H1 (cell line): ENCODE measurements at regions not wholly inside any gene's neighbourhood (a gene's known extent, or its start where the extent isn't known, plus 50 kb on each side); places are given as distances from the start of the nearest gene placed in this dataset.

Source experiments
- CTCF ChIA-PET: fragments of 300-600 bp; sonication (Branson Sonifier 250); formaldehyde crosslinking; loops from one replicate; lab custom pipeline; 2021; ENCODE audit not compliant: partially characterized antibody; lab: Charles Lee
- POLR2A ChIA-PET: fragments of 300-600 bp; sonication (Branson Sonifier 250); formaldehyde crosslinking; loops from one replicate; lab custom pipeline; 2021; ENCODE audit warnings: inconsistent platforms; ENCODE audit not compliant: partially characterized antibody; lab: Charles Lee
- DNase-seq, 2 experiments: peaks; one replicate each; pipeline versions ENCODE4 v3.0.0 to v3.0.0-alpha.2; 2010 to 2022; ENCODE audit warnings: low spot score in 2 of 2, low read depth in 1 of 2, mixed read lengths in 1 of 2
- FAIRE-seq: peaks from 2 replicates; lab custom pipeline; 2011; peaks lifted over from hg19 to GRCh38; lab: Jason Lieb, UNC
- H2AFZ ChIP-seq: 2 replicates; pipeline ENCODE4 v1.8.1; 2012; ENCODE audit warnings: low read length, inconsistent platforms
- H2AK5ac ChIP-seq: 2 replicates; pipeline ENCODE4 v1.6.1; 2013; ENCODE audit warnings: low read depth, low read length
- H2BK120ac ChIP-seq: replicated peaks from 2 replicates; pipeline ENCODE3; 2013; ENCODE audit warnings: low read depth, low read length, inconsistent platforms
- H2BK12ac ChIP-seq: 2 replicates; pipeline ENCODE4 v1.6.1; 2013; ENCODE audit warnings: low read depth, low read length
- H2BK15ac ChIP-seq: 2 replicates; pipeline ENCODE4 v1.6.1; 2013; ENCODE audit warnings: low read length
- H2BK20ac ChIP-seq: 2 replicates; pipeline ENCODE4 v1.6.1; 2013; ENCODE audit warnings: low read length
- H2BK5ac ChIP-seq: 2 replicates; pipeline ENCODE4 v1.6.1; 2013; ENCODE audit warnings: low read depth, low read length
- H3K14ac ChIP-seq: 2 replicates; pipeline ENCODE4 v1.6.1; 2013; ENCODE audit warnings: inconsistent platforms; ENCODE audit not compliant: insufficient read length
- H3K18ac ChIP-seq: 2 replicates; pipeline ENCODE4 v1.6.1; 2013; ENCODE audit warnings: low read length; ENCODE audit errors: extremely low read depth
- H3K23ac ChIP-seq: 2 replicates; pipeline ENCODE4 v1.6.1; 2013; ENCODE audit warnings: inconsistent platforms; ENCODE audit not compliant: insufficient read length
- H3K23me2 ChIP-seq: 2 replicates; pipeline ENCODE4 v1.6.1; 2013; ENCODE audit warnings: low read depth, low read length
- H3K27ac ChIP-seq: 2 replicates; pipeline ENCODE4 v1.6.1; 2011; ENCODE audit warnings: low read depth, low read length, inconsistent platforms
- H3K27me3 ChIP-seq, 4 experiments: replicated peaks in 1 of 4; 1 replicate in 1 of 4; 2 replicates in 3 of 4; pipeline versions ENCODE4 v1.6.1 to v1.8.1; 2011 to 2013; ENCODE audit warnings: low read length in 3 of 4, mild to moderate bottlenecking in 3 of 4, inconsistent platforms in 2 of 4, mixed read lengths in 2 of 4, moderate library complexity in 1 of 4; ENCODE audit not compliant: control insufficient read depth in 3 of 4, insufficient read depth in 3 of 4; ENCODE audit errors: extremely low read depth in 1 of 4
- H3K36me3 ChIP-seq, 4 experiments: 2 replicates each; pipeline versions ENCODE4 v1.6.1 to v1.8.1; 2011 to 2013; ENCODE audit warnings: mild to moderate bottlenecking in 4 of 4, low read length in 3 of 4, moderate library complexity in 2 of 4, control low read depth in 1 of 4, inconsistent platforms in 1 of 4; ENCODE audit not compliant: insufficient read depth in 4 of 4, control insufficient read depth in 2 of 4
- H3K4ac ChIP-seq: replicated peaks from 2 replicates; pipeline ENCODE3; 2013; ENCODE audit warnings: low read length, low read depth, mixed read lengths, inconsistent platforms; ENCODE audit not compliant: insufficient read length
- H3K4me1 ChIP-seq, 4 experiments: replicated peaks in 1 of 4; 1 replicate in 1 of 4; 2 replicates in 3 of 4; pipeline versions ENCODE4 v1.6.1 to v1.8.1; 2011 to 2013; ENCODE audit warnings: low read length in 3 of 4, inconsistent platforms in 2 of 4, mixed read lengths in 1 of 4; ENCODE audit not compliant: insufficient read depth in 4 of 4, control insufficient read depth in 3 of 4
- H3K4me2 ChIP-seq, 2 experiments: 2 replicates each; pipeline versions ENCODE4 v1.6.1 to v1.8.1; 2011 to 2013; ENCODE audit warnings: low read depth in 2 of 2, low read length in 2 of 2, control low read depth in 1 of 2, inconsistent platforms in 1 of 2, mild to moderate bottlenecking in 1 of 2; ENCODE audit not compliant: insufficient read depth in 1 of 2
- H3K4me3 ChIP-seq, 4 experiments: fragments of 200-600, 300-600 bp in 1 of 4; sonication (generic), shearing (Covaris generic), sonication (Bioruptor Twin) in 1 of 4; 2 replicates each; pipeline versions ENCODE4 v1.5.1 to v1.8.1; 2011 to 2016; ENCODE audit warnings: low read length in 4 of 4, low read depth in 3 of 4, control low read depth in 2 of 4, inconsistent platforms in 2 of 4, mild to moderate bottlenecking in 2 of 4, mixed read lengths in 1 of 4, moderate library complexity in 1 of 4; ENCODE audit not compliant: insufficient read depth in 2 of 4; ENCODE audit errors: extremely low read depth in 1 of 4
- H3K56ac ChIP-seq: replicated peaks from 2 replicates; pipeline ENCODE3; 2013; ENCODE audit warnings: low read depth, mild to moderate bottlenecking, mixed read lengths, low read length, inconsistent platforms; ENCODE audit not compliant: insufficient read length
- H3K79me1 ChIP-seq: 2 replicates; pipeline ENCODE4 v1.6.1; 2013; ENCODE audit warnings: low read depth, low read length, control low read depth
- H3K79me2 ChIP-seq, 2 experiments: 2 replicates each; pipeline versions ENCODE4 v1.6.1 to v1.8.1; 2012 to 2013; ENCODE audit warnings: low read length in 2 of 2, mild to moderate bottlenecking in 2 of 2, inconsistent platforms in 1 of 2; ENCODE audit not compliant: insufficient read depth in 2 of 2, control insufficient read depth in 1 of 2
- H3K9ac ChIP-seq, 4 experiments: replicated peaks in 1 of 4; 1 replicate in 1 of 4; 2 replicates in 3 of 4; pipeline versions ENCODE4 v1.6.1 to v1.8.1; 2011 to 2013; ENCODE audit warnings: low read depth in 3 of 4, low read length in 3 of 4, control low read depth in 2 of 4, mild to moderate bottlenecking in 2 of 4, moderate library complexity in 2 of 4, inconsistent platforms in 1 of 4; ENCODE audit errors: extremely low read depth in 1 of 4
- H3K9me3 ChIP-seq, 2 experiments: 2 replicates each; pipeline versions ENCODE4 v1.6.1 to v1.8.1; 2012 to 2013; ENCODE audit warnings: mild to moderate bottlenecking in 2 of 2, moderate library complexity in 2 of 2, control low read depth in 1 of 2, inconsistent platforms in 1 of 2, low read depth in 1 of 2, low read length in 1 of 2, mixed read lengths in 1 of 2; ENCODE audit not compliant: insufficient read depth in 2 of 2
- H4K20me1 ChIP-seq, 2 experiments: replicated peaks in 1 of 2; 2 replicates each; pipeline versions ENCODE3 to v1.8.1; 2011 to 2013; ENCODE audit warnings: inconsistent platforms in 2 of 2, low read length in 2 of 2, mild to moderate bottlenecking in 1 of 2; ENCODE audit not compliant: insufficient read depth in 2 of 2, control insufficient read depth in 1 of 2
- H4K5ac ChIP-seq: 2 replicates; pipeline ENCODE4 v1.6.1; 2013; ENCODE audit warnings: low read length, low read depth, mixed read lengths, inconsistent platforms; ENCODE audit not compliant: insufficient read length
- H4K8ac ChIP-seq: 2 replicates; pipeline ENCODE4 v1.8.0; 2013; ENCODE audit warnings: mild to moderate bottlenecking, moderate library complexity, low read length, inconsistent platforms; ENCODE audit not compliant: insufficient read depth; ENCODE audit errors: extremely low read depth
- H4K91ac ChIP-seq: replicated peaks from 2 replicates; pipeline ENCODE3; 2013; ENCODE audit warnings: low read length, mixed read lengths, inconsistent platforms; ENCODE audit not compliant: insufficient read length
- CHD1 ChIP-seq: IDR thresholded peaks from 2 replicates; pipeline ENCODE4 v1.6.1; 2012; ENCODE audit warnings: low read depth, low read length, improper control_type of control experiment
- EP300 ChIP-seq, 2 experiments: IDR thresholded peaks; 1 replicate in 1 of 2; 2 replicates in 1 of 2; pipeline ENCODE4 v1.6.1; 2011 to 2012; ENCODE audit warnings: low read depth in 2 of 2, low read length in 2 of 2, mild to moderate bottlenecking in 2 of 2, borderline replicate concordance in 1 of 2, inconsistent platforms in 1 of 2, moderate library complexity in 1 of 2
- NANOG ChIP-seq: IDR thresholded peaks from 2 replicates; pipeline ENCODE4 v1.6.1; 2011; ENCODE audit warnings: low read length, low read depth, mild to moderate bottlenecking, inconsistent platforms; ENCODE audit not compliant: insufficient read depth, poor library complexity, severe bottlenecking
- NRF1 ChIP-seq: IDR thresholded peaks from 2 replicates; pipeline ENCODE4 v1.6.1; 2011; ENCODE audit warnings: mild to moderate bottlenecking, low read depth, low read length, improper control_type of control experiment
- WGBS, 2 experiments: shearing (Covaris generic) in 1 of 2; methylation state at CpG; one replicate each; pipeline versions ENCODE4 v1.1.6 to v1.1.7; 2013 to 2015; ENCODE audit warnings: low lambda C conversion rate in 2 of 2, mixed read lengths in 2 of 2, inconsistent platforms in 1 of 2, low coverage in 1 of 2, missing lambda C conversion rate in 1 of 2; ENCODE audit not compliant: insufficient replicate concordance in 2 of 2, insufficient coverage in 1 of 2, insufficient read length in 1 of 2; ENCODE audit errors: extremely low coverage in 1 of 2, missing lambda C conversion rate in 1 of 2; 5-methylcytosine and 5-hydroxymethylcytosine counted together

DNA sequence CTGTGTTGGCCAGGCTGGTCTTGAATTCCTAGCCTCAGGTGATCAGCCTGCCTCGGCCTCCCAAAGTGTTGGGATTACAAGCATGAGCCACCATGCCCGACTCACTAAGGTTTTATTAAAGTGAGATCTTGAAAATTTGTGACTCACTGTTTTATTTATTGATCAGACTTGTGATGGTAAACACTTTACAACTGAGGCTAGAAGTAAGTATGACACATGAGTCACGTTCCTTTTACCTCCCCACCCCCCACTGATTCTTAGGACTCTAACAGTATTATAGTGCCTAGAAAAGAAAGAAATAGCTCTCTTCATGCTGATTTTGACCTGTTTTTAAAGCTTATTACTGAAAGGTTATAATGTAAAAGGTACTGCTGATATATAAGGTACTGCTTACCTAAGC lies 160.6 kb downstream of the TANC2 start:
- CTCF ChIA-PET = interaction anchor here (1.2 to 1.5 kb wide), 3 partner anchors 12 to 280 kb away, joined by 3 to 4 read pairs (median 3); no protein-coding TSS in a partner anchor
- Histone ChIP-seq H3K4me2 (no peak overlapping the region), H4K91ac (no peak overlapping the region), H2BK5ac (no peak overlapping the region), H2AK5ac (no peak overlapping the region), H4K20me1 (no peaks in the 10 kb centered on the region), H2AFZ (no peak overlapping the region), H4K5ac (no peak overlapping the region), H3K4me1 (peaks cover 0 to 4% (median 0%) of the 10 kb centered on the region in 4 experiments; a peak in 2 of 7 replicates), H4K8ac (no peak overlapping the region), H3K79me2 (no peaks in the 10 kb centered on the region), H3K18ac (no peak overlapping the region), H3K9ac (no peak overlapping the region), H3K14ac (no peak overlapping the region), H3K56ac (no peak overlapping the region)
- FAIRE-seq = no peak
- 86% methylated on average over 3 of the region's 3 CpGs; no CpG with 5 or more reads in 1 of the 2 experiments for WGBS, 2 experiments
- TF ChIP-seq CHD1 (no peak), NANOG (no peak), EP300 (IDR thresholded peaks at IDR 0.05; ENCODE audit: borderline replicate concordance in 1 of 2, low read depth in 2 of 2, low read length in 2 of 2) (no peak), NRF1 (no peak)
- TF ChIP-seq, all 59 proteins: peak for 0
- H3K9me3 ChIP-seq = no peaks in the 10 kb centered on the region
- H3K27me3 ChIP-seq = no peaks in the 10 kb centered on the region
- no peaks in the 10 kb centered on the region for H3K79me1 ChIP-seq
- POLR2A ChIA-PET = no interaction called here
- no peak overlapping the region for H3K23ac ChIP-seq
- no peak overlapping the region for H2BK12ac ChIP-seq
- H3K36me3 ChIP-seq = no peaks in the 10 kb centered on the region
- H3K27ac ChIP-seq = no peak overlapping the region
- no peak overlapping the region for H2BK15ac ChIP-seq
- no peaks in the 10 kb centered on the region for H3K23me2 ChIP-seq
- no peak overlapping the region for H2BK120ac ChIP-seq
- no peak overlapping the region for H3K4ac ChIP-seq
- DNase-seq = no peak
- no peak overlapping the region for H2BK20ac ChIP-seq
- H3K4me3 ChIP-seq = no peak overlapping the region
